ENCODE measurements at regions not wholly inside any gene's neighbourhood (a gene's known extent, or its start where the extent isn't known, plus 50 kb on each side); places are given as distances from the start of the nearest gene placed in this dataset.

- TF ChIP-seq CTCF (IDR thresholded peaks at IDR 0.05): no peak
- TF ChIP-seq POLR2A (IDR thresholded peaks at IDR 0.05): no peak
Measured at GRCh38 chr21:27023186-27023585, 56.3 kb upstream of the ADAMTS5 start.
